ENCODE measurements at regions not wholly inside any gene's neighbourhood (a gene's known extent, or its start where the extent isn't known, plus 50 kb on each side); places are given as distances from the start of the nearest gene placed in this dataset.

- Histone ChIP-seq H3K4me3 (no peak overlapping the region), H3K4me1 (ENCODE audit: low read depth) (no peaks in the 10 kb centered on the region), H3K9me3 (ENCODE audit: low read depth) (no peaks in the 10 kb centered on the region), H3K27me3 (no peaks in the 10 kb centered on the region), H3K27ac (no peak overlapping the region), H3K36me3 (no peaks in the 10 kb centered on the region)
- DNase-seq (ENCODE audit: low read depth in 1 of 2, low spot score in 1 of 2): peak in 1 of 2 donors; percentile 32
- no peak for TF ChIP-seq CTCF (IDR thresholded peaks at IDR 0.05; ENCODE audit: low read depth, low read length)
Measured at GRCh38 chr1:236334893-236335545, 53.3 kb upstream of the ERO1B start.

GRCh38 chr1:236332092-236332758 is 50.5 kb upstream of the ERO1B start:
- H3K27me3 ChIP-seq: no peaks in the 10 kb centered on the region
- H3K27ac ChIP-seq: no peak overlapping the region
- H3K9me3 ChIP-seq (ENCODE audit: low read depth): no peaks in the 10 kb centered on the region
- H3K4me3 ChIP-seq: no peak overlapping the region
- no peaks in the 10 kb centered on the region for H3K4me1 ChIP-seq (ENCODE audit: low read depth)
- TF ChIP-seq CTCF (IDR thresholded peaks at IDR 0.05; ENCODE audit: low read depth, low read length): no peak
- H3K36me3 ChIP-seq: no peaks in the 10 kb centered on the region
- no peak for DNase-seq (ENCODE audit: low read depth in 1 of 2, low spot score in 1 of 2)
